Prostate gland (tissue), 2 donors: ENCODE measurements at regions not wholly inside any gene's neighbourhood (a gene's known extent, or its start where the extent isn't known, plus 50 kb on each side); places are given as distances from the start of the nearest gene placed in this dataset.

Experiments used
- CTCF ChIP-seq, 4 experiments: fragments of 200-600 bp in 2 of 4; fragments of 450-650 bp in 2 of 4; sonication (generic) in 2 of 4; IDR thresholded peaks; 1 replicate in 3 of 4; 2 replicates in 1 of 4; pipeline ENCODE4 v1.5.1; 2016 to 2019; ENCODE audit warnings: antibody characterized with exemption in 4 of 4, mild to moderate bottlenecking in 2 of 4, moderate library complexity in 2 of 4
- POLR2A ChIP-seq: fragments of 450-650 bp; IDR thresholded peaks from one replicate; pipeline ENCODE4 v1.6.1; 2016; ENCODE audit warnings: antibody characterized with exemption, mild to moderate bottlenecking
- POLR2AphosphoS5 ChIP-seq: sonication (generic); formaldehyde crosslinking; IDR thresholded peaks from one replicate; pipeline ENCODE4 v1.6.1; 2017; ENCODE audit warnings: antibody characterized with exemption

GRCh38 chr11:97354576-97354975 lies 964.8 kb downstream of the JRKL start:
- TF ChIP-seq CTCF (IDR thresholded peaks at IDR 0.05) (no peak), POLR2AphosphoS5 (no peak), POLR2A (no peak)
